K562 (cell line): ENCODE measurements at regions not wholly inside any gene's neighbourhood (a gene's known extent, or its start where the extent isn't known, plus 50 kb on each side); places are given as distances from the start of the nearest gene placed in this dataset.
A peak's percentile ranks its signal among the peaks of the same experiment; 100 is the strongest.

ENCODE experiments used
- CEBPG ChIP-seq, 3 experiments: fragments of 200-800 bp in 1 of 3; sonication (Bioruptor generic) in 1 of 3; sonication (generic) in 1 of 3; formaldehyde crosslinking in 1 of 3; IDR thresholded peaks in 2 of 3; conservative IDR thresholded peaks in 1 of 3; 2 replicates each; pipeline versions ENCODE4 v1.6.1 to v1.8.0; 2016 to 2022; ENCODE audit warnings: missing compliant biosample characterization in 2 of 3, missing genetic modification characterization in 2 of 3, mild to moderate bottlenecking in 1 of 3, missing genetic modification reagents in 1 of 3
- EHMT2 ChIP-seq: fragments of 450-650 bp; IDR thresholded peaks from 2 replicates; pipeline ENCODE4 v1.6.1; 2018; ENCODE audit warnings: antibody characterized with exemption
- HDAC1 ChIP-seq, 2 experiments: fragments of 450-650 bp; IDR thresholded peaks; 2 replicates each; pipeline ENCODE4 v1.6.1; 2016 to 2017; ENCODE audit warnings: inconsistent platforms in 1 of 2, mild to moderate bottlenecking in 1 of 2, moderate library complexity in 1 of 2
- HDAC8 ChIP-seq: fragments of 450-650 bp; IDR thresholded peaks from 2 replicates; pipeline ENCODE4 v1.6.1; 2016; ENCODE audit warnings: mild to moderate bottlenecking, missing genetic modification characterization, moderate library complexity, missing compliant biosample characterization
- MAFK ChIP-seq: IDR thresholded peaks from 2 replicates; pipeline ENCODE4 v1.6.1; 2011; ENCODE audit warnings: low read length, improper control_type of control experiment
- MTA3 ChIP-seq: fragments of 450-650 bp; formaldehyde crosslinking; IDR thresholded peaks from 2 replicates; pipeline ENCODE4 v1.6.1; 2017; ENCODE audit warnings: mild to moderate bottlenecking, borderline replicate concordance
- NFE2 ChIP-seq: IDR thresholded peaks from 2 replicates; pipeline ENCODE4 v1.6.1; 2014; ENCODE audit warnings: antibody characterized with exemption, low read depth
- PYGO2 ChIP-seq: fragments of 450-650 bp; IDR thresholded peaks from 2 replicates; pipeline ENCODE4 v1.6.1; 2016; ENCODE audit warnings: mild to moderate bottlenecking, missing genetic modification characterization, moderate library complexity, missing compliant biosample characterization
- ZNF184 ChIP-seq: sonication (generic); formaldehyde crosslinking; IDR thresholded peaks from 2 replicates; pipeline ENCODE4 v1.5.0; 2020; ENCODE audit warnings: missing genetic modification reagents
- ZNF224 ChIP-seq: sonication (generic); formaldehyde crosslinking; IDR thresholded peaks from 2 replicates; pipeline ENCODE4 v1.8.0; 2022; ENCODE audit warnings: mild to moderate bottlenecking, missing genetic modification reagents
- ZSCAN32 ChIP-seq: fragments of 450-650 bp; formaldehyde crosslinking; IDR thresholded peaks from 2 replicates; pipeline ENCODE4 v1.4.0; 2020; ENCODE audit warnings: mild to moderate bottlenecking, moderate library complexity
- TF ChIP-seq, protein P1 (sequence below), 2 experiments: IDR thresholded peaks in 1 of 2; conservative IDR thresholded peaks in 1 of 2; 2 replicates each; pipeline ENCODE4 v1.6.1; 2016; ENCODE audit warnings: low read depth in 2 of 2, mild to moderate bottlenecking in 1 of 2, missing compliant biosample characterization in 1 of 2, missing genetic modification characterization in 1 of 2, moderate library complexity in 1 of 2
- TF ChIP-seq, protein P2 (sequence below): fragments of 250-450 bp; sonication (Bioruptor Pico); IDR thresholded peaks from 2 replicates; pipeline ENCODE4 v1.8.0; 2022; ENCODE audit warnings: moderate library complexity, mild to moderate bottlenecking, inconsistent platforms
- TF ChIP-seq, protein P3 (sequence below), 2 experiments: fragments of 150-350 bp in 1 of 2; IDR thresholded peaks; 2 replicates each; pipeline ENCODE4 v1.6.1; 2012 to 2016; ENCODE audit warnings: low read depth in 2 of 2, low read length in 2 of 2, mild to moderate bottlenecking in 1 of 2, moderate library complexity in 1 of 2
- TF ChIP-seq, protein P4 (sequence below): IDR thresholded peaks from 2 replicates; pipeline ENCODE4 v1.6.1; 2011; ENCODE audit not compliant: insufficient read length; ENCODE audit errors: extremely low read depth

DNA sequence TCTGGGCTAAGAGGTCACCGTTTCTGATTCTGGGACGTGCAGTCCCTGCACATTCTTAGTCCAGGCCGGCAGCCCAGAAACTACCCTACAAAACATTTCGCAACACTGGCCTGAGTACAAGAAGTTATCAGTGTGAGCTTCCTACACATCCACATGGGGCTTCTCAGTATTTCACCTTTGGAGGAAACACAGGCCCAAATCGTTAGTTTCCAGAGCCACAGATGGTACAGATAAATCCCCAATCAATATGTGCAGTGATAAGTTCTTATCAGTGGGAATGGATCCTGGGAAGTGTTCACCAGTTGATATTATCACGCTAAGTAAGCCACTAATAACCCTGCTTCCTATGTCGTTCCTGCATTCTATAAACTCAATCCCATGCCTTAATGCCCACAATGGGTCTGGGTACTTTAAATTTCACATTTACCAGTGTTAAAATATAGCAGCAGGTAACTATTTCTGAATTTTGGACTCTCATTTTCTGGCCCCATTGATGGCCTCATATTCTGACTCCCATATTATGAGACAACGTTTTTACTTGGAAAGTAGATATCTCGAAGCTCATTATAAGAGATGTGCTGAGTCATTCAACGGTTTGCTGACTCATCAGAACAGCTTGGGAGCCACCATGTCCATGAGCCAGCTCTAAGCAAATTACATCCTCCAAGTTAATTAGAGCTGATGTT, 370.2 kb upstream of the MAF start (continued):
- TF ChIP-seq, protein P1, sequence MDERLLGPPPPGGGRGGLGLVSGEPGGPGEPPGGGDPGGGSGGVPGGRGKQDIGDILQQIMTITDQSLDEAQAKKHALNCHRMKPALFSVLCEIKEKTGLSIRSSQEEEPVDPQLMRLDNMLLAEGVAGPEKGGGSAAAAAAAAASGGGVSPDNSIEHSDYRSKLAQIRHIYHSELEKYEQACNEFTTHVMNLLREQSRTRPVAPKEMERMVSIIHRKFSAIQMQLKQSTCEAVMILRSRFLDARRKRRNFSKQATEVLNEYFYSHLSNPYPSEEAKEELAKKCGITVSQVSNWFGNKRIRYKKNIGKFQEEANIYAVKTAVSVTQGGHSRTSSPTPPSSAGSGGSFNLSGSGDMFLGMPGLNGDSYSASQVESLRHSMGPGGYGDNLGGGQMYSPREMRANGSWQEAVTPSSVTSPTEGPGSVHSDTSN (CRISPR knock-in tag; IDR thresholded peaks at IDR 0.05; ENCODE audit: low read depth), result no peak
- TF ChIP-seq, protein P1 (tag; conservative IDR thresholded peaks at IDR 0.05; ENCODE audit: low read depth), result no peak; the same call in none of the 2 replicates
- TF ChIP-seq CEBPG (CRISPR knock-in tag; IDR thresholded peaks at IDR 0.05), result peak; percentile 79
- peak; percentile 96 to 98 for TF ChIP-seq CEBPG (tag; conservative IDR thresholded peaks at IDR 0.05 in 1 of 2, IDR thresholded peaks at IDR 0.05 in 1 of 2)
- no peak for TF ChIP-seq ZNF224 (CRISPR knock-in tag)
- peak; percentile 100 for TF ChIP-seq MAFK
- peak; percentile 66; the same call in 1 of the 2 replicates for TF ChIP-seq MTA3
- peak; percentile 89 for TF ChIP-seq EHMT2
- no peak for TF ChIP-seq ZSCAN32 (CRISPR knock-in tag)
- TF ChIP-seq HDAC1 (IDR thresholded peaks at IDR 0.05), result peak in 1 of 2 experiments; percentile 73; a peak in 1 of 4 replicates
- TF ChIP-seq, protein P2, sequence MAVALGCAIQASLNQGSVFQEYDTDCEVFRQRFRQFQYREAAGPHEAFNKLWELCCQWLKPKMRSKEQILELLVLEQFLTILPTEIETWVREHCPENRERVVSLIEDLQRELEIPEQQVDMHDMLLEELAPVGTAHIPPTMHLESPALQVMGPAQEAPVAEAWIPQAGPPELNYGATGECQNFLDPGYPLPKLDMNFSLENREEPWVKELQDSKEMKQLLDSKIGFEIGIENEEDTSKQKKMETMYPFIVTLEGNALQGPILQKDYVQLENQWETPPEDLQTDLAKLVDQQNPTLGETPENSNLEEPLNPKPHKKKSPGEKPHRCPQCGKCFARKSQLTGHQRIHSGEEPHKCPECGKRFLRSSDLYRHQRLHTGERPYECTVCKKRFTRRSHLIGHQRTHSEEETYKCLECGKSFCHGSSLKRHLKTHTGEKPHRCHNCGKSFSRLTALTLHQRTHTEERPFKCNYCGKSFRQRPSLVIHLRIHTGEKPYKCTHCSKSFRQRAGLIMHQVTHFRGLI (CRISPR knock-in tag), result 0 out of 2 replicates have a peak, but pooled peaks have one; percentile 7
- TF ChIP-seq, protein P3, sequence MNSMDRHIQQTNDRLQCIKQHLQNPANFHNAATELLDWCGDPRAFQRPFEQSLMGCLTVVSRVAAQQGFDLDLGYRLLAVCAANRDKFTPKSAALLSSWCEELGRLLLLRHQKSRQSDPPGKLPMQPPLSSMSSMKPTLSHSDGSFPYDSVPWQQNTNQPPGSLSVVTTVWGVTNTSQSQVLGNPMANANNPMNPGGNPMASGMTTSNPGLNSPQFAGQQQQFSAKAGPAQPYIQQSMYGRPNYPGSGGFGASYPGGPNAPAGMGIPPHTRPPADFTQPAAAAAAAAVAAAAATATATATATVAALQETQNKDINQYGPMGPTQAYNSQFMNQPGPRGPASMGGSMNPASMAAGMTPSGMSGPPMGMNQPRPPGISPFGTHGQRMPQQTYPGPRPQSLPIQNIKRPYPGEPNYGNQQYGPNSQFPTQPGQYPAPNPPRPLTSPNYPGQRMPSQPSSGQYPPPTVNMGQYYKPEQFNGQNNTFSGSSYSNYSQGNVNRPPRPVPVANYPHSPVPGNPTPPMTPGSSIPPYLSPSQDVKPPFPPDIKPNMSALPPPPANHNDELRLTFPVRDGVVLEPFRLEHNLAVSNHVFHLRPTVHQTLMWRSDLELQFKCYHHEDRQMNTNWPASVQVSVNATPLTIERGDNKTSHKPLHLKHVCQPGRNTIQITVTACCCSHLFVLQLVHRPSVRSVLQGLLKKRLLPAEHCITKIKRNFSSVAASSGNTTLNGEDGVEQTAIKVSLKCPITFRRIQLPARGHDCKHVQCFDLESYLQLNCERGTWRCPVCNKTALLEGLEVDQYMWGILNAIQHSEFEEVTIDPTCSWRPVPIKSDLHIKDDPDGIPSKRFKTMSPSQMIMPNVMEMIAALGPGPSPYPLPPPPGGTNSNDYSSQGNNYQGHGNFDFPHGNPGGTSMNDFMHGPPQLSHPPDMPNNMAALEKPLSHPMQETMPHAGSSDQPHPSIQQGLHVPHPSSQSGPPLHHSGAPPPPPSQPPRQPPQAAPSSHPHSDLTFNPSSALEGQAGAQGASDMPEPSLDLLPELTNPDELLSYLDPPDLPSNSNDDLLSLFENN (IDR thresholded peaks at IDR 0.05; ENCODE audit: low read depth in 2 of 2, low read length in 2 of 2), result no peak
- peak; percentile 73; the same call in 1 of the 2 replicates for TF ChIP-seq PYGO2 (tag)
- TF ChIP-seq NFE2, result peak; percentile 99
- no peak for TF ChIP-seq ZNF184
- 0 out of 2 replicates have a peak, but pooled peaks have one; percentile 17 for TF ChIP-seq HDAC8 (tag)
- TF ChIP-seq, protein P4, sequence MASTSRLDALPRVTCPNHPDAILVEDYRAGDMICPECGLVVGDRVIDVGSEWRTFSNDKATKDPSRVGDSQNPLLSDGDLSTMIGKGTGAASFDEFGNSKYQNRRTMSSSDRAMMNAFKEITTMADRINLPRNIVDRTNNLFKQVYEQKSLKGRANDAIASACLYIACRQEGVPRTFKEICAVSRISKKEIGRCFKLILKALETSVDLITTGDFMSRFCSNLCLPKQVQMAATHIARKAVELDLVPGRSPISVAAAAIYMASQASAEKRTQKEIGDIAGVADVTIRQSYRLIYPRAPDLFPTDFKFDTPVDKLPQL, result no peak
